ENCODE measurements at regions not wholly inside any gene's neighbourhood (a gene's known extent, or its start where the extent isn't known, plus 50 kb on each side); places are given as distances from the start of the nearest gene placed in this dataset.

DNA sequence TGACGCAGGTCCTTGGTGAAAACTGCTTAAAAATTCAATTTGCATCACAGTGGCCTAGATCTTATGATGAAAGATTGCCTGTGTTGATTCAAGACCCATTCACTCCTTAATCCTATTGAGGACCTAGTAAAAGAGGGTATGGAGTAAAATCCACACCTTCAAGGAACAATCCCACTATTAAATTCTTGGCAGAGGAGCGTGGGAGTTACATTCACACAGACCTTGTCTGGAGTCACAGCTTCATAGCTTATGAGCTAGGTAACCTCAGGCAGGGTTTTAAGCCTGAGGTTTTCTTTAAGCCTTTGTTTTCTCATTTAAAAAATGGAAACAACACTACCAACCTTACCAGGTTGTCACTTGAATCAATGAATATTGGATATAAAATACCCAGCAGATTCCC is 566.5 kb upstream of the ZNF462 start:
- TF ChIP-seq, protein P1, sequence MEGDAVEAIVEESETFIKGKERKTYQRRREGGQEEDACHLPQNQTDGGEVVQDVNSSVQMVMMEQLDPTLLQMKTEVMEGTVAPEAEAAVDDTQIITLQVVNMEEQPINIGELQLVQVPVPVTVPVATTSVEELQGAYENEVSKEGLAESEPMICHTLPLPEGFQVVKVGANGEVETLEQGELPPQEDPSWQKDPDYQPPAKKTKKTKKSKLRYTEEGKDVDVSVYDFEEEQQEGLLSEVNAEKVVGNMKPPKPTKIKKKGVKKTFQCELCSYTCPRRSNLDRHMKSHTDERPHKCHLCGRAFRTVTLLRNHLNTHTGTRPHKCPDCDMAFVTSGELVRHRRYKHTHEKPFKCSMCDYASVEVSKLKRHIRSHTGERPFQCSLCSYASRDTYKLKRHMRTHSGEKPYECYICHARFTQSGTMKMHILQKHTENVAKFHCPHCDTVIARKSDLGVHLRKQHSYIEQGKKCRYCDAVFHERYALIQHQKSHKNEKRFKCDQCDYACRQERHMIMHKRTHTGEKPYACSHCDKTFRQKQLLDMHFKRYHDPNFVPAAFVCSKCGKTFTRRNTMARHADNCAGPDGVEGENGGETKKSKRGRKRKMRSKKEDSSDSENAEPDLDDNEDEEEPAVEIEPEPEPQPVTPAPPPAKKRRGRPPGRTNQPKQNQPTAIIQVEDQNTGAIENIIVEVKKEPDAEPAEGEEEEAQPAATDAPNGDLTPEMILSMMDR (IDR thresholded peaks at IDR 0.05; ENCODE audit: low read depth, low read length), result no peak
- no peak for DNase-seq (ENCODE audit: extremely low read depth, low read depth)

DNA sequence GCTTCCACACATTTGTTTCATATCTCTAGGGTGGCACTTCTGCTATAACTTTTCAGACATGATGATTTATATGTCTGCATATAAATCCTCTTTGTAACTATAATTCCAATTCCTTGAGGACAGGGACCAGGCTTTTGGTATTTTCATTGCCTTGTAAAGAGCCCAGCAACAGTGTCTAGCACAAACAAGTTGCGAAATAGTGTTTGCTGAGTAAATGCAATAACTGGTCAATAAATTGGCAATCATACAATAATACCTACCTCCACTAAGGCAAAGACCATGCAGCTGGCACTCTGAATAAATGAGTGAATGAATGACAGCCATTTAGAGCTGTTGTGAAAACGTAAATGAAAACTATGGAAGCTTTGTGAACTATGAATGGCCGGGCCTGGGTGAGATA is 564.0 kb upstream of the ZNF462 start:
- TF ChIP-seq, protein P1 (IDR thresholded peaks at IDR 0.05; ENCODE audit: low read depth, low read length), result no peak
- no peak for DNase-seq (ENCODE audit: extremely low read depth, low read depth)

DNA sequence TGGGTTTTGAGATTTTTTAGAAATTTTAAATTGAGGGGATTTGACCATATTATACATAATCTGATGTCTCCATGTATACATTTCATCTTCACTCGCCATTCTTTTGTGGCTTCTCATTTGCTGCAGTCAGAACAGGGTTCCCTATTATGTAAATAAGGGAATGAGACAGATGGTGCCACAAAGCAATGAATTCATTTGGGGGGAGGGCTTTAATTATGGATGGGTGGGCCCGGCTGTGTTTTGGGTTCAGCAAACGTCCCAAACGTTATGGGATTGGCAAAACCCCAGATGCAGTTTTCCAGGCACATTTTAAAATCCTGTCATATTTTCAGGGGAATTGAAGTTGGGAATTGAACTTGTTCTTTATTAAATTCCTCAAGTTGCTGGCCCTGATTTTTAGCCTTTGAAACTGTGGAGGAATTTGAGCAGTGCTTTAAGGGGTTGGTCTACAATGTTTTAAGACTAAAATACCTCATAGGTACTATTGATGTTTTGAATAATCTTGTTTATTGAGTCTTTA is 558.5 kb upstream of the ZNF462 start:
- TF ChIP-seq, protein P1 (IDR thresholded peaks at IDR 0.05; ENCODE audit: low read depth, low read length), result no peak

DNA sequence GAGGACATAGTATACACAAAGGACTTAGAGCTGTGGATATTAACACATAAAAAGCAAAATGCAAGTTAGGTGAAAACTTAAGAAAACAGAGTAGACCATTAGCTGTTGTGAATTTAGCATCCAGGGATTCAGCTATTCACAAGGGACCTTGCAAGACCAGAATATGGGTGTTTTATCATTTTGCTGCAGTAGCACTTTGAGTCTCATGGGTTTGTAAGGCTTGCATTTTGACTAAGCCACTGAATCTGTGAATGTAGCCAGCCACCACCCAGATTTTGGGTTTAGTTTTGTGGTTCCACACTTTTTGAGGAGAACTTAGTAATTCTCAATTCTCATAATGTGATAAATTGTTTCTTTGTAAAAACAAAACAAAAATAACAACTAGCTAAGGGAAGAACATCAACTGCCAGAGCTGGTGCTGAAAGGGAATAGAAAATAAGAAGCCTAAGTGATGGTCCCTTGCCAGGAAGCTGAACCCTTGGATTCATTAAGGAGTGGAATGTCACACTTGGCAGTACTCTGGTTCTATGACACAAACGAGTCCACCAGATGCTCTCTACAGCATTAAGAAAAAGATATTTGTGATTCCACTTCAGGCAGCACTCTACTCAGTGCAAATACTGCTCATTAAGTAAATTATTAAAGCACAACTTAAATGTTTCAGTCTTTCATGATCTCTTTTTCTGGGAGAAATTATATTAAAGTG is 557.4 kb upstream of the ZNF462 start:
- TF ChIP-seq, protein P1 (IDR thresholded peaks at IDR 0.05; ENCODE audit: low read depth, low read length), result no peak
- DNase-seq (ENCODE audit: extremely low read depth, low read depth), result no peak

More for the DNA sequence above, 558.5 kb upstream of the ZNF462 start:
- no peak for DNase-seq (ENCODE audit: extremely low read depth, low read depth)

DNA sequence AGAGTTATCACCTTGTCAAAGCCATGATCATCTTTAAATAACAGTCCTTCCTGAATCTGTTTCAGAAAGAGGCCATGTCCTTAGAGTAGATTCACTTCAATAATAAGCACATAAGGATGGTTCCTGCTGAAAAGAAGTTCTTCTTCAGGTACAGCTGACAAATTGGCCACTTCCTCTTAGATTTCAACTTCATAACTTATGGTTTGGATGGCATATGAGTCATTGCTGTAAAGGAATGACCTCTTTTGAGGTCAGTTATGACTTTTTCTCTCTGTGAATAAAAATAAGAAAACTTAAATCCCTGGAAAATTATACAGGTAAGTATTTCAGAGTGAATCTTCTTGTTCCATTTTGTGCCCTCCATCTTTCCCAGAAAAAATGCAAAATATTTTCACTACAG is 555.3 kb upstream of the ZNF462 start:
- DNase-seq (ENCODE audit: extremely low read depth, low read depth), result no peak
- TF ChIP-seq, protein P1 (IDR thresholded peaks at IDR 0.05; ENCODE audit: low read depth, low read length), result no peak

DNA sequence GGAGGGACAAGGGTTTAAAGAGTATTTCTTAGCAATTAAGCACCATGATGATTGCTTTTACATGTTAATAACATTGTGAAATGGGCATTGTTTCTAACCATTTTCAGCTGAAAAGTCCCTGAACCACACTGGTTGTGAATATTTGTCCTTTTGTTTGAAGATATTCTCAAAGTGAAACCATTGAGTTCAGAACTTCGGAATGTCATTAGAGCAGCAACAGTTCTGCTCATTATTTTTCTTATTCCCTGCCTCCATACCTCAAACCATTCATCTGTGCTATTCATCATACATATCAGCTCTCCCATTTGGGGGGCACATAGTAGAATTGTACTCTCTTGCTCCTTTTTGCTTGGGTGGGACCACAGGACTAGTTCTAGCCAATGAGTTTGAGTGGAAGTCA is 553.0 kb upstream of the ZNF462 start:
- DNase-seq (ENCODE audit: extremely low read depth, low read depth), result no peak
- TF ChIP-seq, protein P1 (IDR thresholded peaks at IDR 0.05; ENCODE audit: low read depth, low read length), result no peak

DNA sequence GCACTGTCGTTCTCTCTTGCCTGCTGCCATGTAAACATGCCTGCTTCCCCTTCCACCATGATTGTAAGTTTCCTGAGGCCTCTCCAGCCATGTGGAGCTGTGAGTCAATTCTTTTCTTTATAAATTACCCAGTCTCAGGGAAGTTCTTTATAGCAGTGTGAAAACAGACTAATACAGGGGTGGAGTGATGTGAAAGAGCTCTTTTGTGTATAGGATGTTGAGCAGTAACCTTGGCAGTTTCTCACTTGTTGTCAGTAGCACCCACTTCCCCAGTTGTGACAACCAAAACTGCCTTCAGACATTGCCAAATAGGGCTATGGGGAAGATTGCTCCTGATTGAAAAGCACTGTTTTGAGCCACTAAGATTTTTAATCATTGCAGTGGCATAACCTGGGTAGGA is 552.2 kb upstream of the ZNF462 start:
- DNase-seq (ENCODE audit: extremely low read depth, low read depth), result no peak
- TF ChIP-seq, protein P1 (IDR thresholded peaks at IDR 0.05; ENCODE audit: low read depth, low read length), result no peak
